Activated CD8-positive, alpha-beta T cell treated with anti-CD3 and anti-CD28 coated beads for 36 hours (primary cell): ENCODE measurements at regions not wholly inside any gene's neighbourhood (a gene's known extent, or its start where the extent isn't known, plus 50 kb on each side); places are given as distances from the start of the nearest gene placed in this dataset.

ENCODE experiments used
- ATAC-seq: fragments of 200-7000 bp; cut with Tn5 transposase; one replicate; pipeline ENCODE4 v1.10.0; 2021; ENCODE audit warnings: mild to moderate bottlenecking, moderate library complexity
- CTCF ChIA-PET: fragments of 350-600 bp; sonication (Branson Sonifier 250); formaldehyde crosslinking; loops from one replicate; lab custom pipeline; 2021; ENCODE audit warnings: antibody characterized with exemption; lab: Charles Lee
- POLR2A ChIA-PET: fragments of 350-600 bp; sonication (Branson Sonifier 250); formaldehyde crosslinking; loops from one replicate; lab custom pipeline; 2021; ENCODE audit warnings: antibody characterized with exemption; lab: Charles Lee
- DNase-seq: peaks from one replicate; pipeline ENCODE4 v3.0.0-alpha.2; 2020
- H3K27ac Mint-ChIP-seq: one replicate; pipeline ENCODE4 v1.8.0; 2021; ENCODE audit warnings: mild to moderate bottlenecking, mixed read lengths
- H3K27me3 Mint-ChIP-seq: one replicate; pipeline ENCODE4 v1.8.0; 2021; ENCODE audit warnings: mixed read lengths
- H3K36me3 Mint-ChIP-seq: one replicate; pipeline ENCODE4 v1.8.0; 2021; ENCODE audit warnings: low read depth, mixed read lengths
- H3K4me1 Mint-ChIP-seq: one replicate; pipeline ENCODE4 v1.8.0; 2021; ENCODE audit warnings: low read depth, mixed read lengths
- H3K4me3 Mint-ChIP-seq: one replicate; pipeline ENCODE4 v1.8.0; 2021; ENCODE audit warnings: mild to moderate bottlenecking, moderate library complexity, mixed read lengths
- H3K9me3 Mint-ChIP-seq: one replicate; pipeline ENCODE4 v1.8.0; 2021; ENCODE audit warnings: mixed read lengths
- intact Hi-C: fragments of 100-400 bp; cut with micrococcal nuclease; formaldehyde crosslinking; loops from one replicate; pipeline ENCODE4 v1.10.0; 2022
- TF ChIP-seq, protein P1 (sequence below): fragments of 200-600 bp; IDR thresholded peaks from one replicate; pipeline ENCODE4 v1.8.0; 2022; ENCODE audit warnings: antibody characterized with exemption, mild to moderate bottlenecking

- Mint-ChIP-seq H3K27me3 (no peaks in the 10 kb centered on the region), H3K9me3 (peaks cover 4% of the 10 kb centered on the region), H3K36me3 (no peaks in the 10 kb centered on the region), H3K4me3 (no peak overlapping the region), H3K27ac (no peak overlapping the region), H3K4me1 (no peaks in the 10 kb centered on the region)
- TF ChIP-seq, protein P1, sequence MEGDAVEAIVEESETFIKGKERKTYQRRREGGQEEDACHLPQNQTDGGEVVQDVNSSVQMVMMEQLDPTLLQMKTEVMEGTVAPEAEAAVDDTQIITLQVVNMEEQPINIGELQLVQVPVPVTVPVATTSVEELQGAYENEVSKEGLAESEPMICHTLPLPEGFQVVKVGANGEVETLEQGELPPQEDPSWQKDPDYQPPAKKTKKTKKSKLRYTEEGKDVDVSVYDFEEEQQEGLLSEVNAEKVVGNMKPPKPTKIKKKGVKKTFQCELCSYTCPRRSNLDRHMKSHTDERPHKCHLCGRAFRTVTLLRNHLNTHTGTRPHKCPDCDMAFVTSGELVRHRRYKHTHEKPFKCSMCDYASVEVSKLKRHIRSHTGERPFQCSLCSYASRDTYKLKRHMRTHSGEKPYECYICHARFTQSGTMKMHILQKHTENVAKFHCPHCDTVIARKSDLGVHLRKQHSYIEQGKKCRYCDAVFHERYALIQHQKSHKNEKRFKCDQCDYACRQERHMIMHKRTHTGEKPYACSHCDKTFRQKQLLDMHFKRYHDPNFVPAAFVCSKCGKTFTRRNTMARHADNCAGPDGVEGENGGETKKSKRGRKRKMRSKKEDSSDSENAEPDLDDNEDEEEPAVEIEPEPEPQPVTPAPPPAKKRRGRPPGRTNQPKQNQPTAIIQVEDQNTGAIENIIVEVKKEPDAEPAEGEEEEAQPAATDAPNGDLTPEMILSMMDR = no peak
- DNase-seq (no peak), ATAC-seq (no peak)
- ChIA-PET POLR2A (no interaction called here), CTCF (no interaction called here)
- intact Hi-C loops = no loop called here
Measured at GRCh38 chr3:117553461-117553860, 843.9 kb downstream of the TUSC7 start.

- Mint-ChIP-seq H3K27ac (no peak overlapping the region), H3K27me3 (no peaks in the 10 kb centered on the region), H3K36me3 (no peaks in the 10 kb centered on the region), H3K4me1 (no peaks in the 10 kb centered on the region), H3K4me3 (no peak overlapping the region), H3K9me3 (peaks cover 3% of the 10 kb centered on the region)
- TF ChIP-seq, protein P1 = no peak
- CTCF ChIA-PET = no interaction called here
- POLR2A ChIA-PET = no interaction called here
- ATAC-seq = no peak
- intact Hi-C loops = no loop called here
- DNase-seq = no peak
Measured at GRCh38 chr3:117556646-117557407, 847.2 kb downstream of the TUSC7 start.

GRCh38 chr3:117557464-117558090, 848.0 kb downstream of the TUSC7 start:
- intact Hi-C loops = no loop called here
- TF ChIP-seq, protein P1 = no peak
- Mint-ChIP-seq H3K4me3 (no peak overlapping the region), H3K9me3 (peaks cover 3% of the 10 kb centered on the region), H3K36me3 (no peaks in the 10 kb centered on the region), H3K4me1 (no peaks in the 10 kb centered on the region), H3K27ac (no peak overlapping the region), H3K27me3 (no peaks in the 10 kb centered on the region)
- no peak for ATAC-seq
- ChIA-PET CTCF (no interaction called here), POLR2A (no interaction called here)
- DNase-seq = no peak

- peaks cover 3% of the 10 kb centered on the region for H3K9me3 Mint-ChIP-seq
- TF ChIP-seq, protein P1 = no peak
- H3K4me3 Mint-ChIP-seq = no peak overlapping the region
- CTCF ChIA-PET = no interaction called here
- no peak for ATAC-seq
- no peak for DNase-seq
- H3K27me3 Mint-ChIP-seq = no peaks in the 10 kb centered on the region
- POLR2A ChIA-PET = no interaction called here
- no peaks in the 10 kb centered on the region for H3K36me3 Mint-ChIP-seq
- intact Hi-C loops = no loop called here
- no peaks in the 10 kb centered on the region for H3K4me1 Mint-ChIP-seq
- H3K27ac Mint-ChIP-seq = no peak overlapping the region
Measured at GRCh38 chr3:117558681-117559080, 849.1 kb downstream of the TUSC7 start.

DNA sequence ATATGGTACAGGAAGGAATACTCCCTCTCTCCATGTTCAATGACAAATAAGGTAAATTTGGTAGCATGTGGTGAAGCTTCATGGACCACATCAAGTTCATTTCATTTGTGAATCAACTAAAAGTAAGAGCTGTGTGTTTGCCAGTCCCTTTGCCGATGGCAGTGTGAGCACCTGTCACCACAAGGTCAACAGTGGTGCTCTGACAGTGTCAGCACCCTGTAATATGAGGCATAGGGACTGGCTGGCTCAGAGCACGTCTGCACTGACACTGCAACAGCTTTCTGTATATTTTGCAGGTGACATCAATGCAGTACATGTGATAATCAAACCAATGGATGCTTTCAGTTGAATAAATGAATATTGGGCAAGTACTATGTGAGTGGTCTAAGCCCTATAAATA, 852.4 kb downstream of the TUSC7 start:
- no peak overlapping the region for H3K27ac Mint-ChIP-seq
- intact Hi-C loops = no loop called here
- DNase-seq (no peak), ATAC-seq (no peak)
- H3K4me3 Mint-ChIP-seq = no peak overlapping the region
- ChIA-PET POLR2A (no interaction called here), CTCF (no interaction called here)
- H3K9me3 Mint-ChIP-seq = peaks cover 6% of the 10 kb centered on the region
- TF ChIP-seq, protein P1 = no peak
- no peaks in the 10 kb centered on the region for H3K27me3 Mint-ChIP-seq
- H3K4me1 Mint-ChIP-seq = no peaks in the 10 kb centered on the region
- no peaks in the 10 kb centered on the region for H3K36me3 Mint-ChIP-seq
